Activated T-cell treated with anti-CD3 and anti-CD28 coated beads, Interleukin-2, amount 50 U/mL, for 48 hours (primary cell): ENCODE measurements at regions not wholly inside any gene's neighbourhood (a gene's known extent, or its start where the extent isn't known, plus 50 kb on each side); places are given as distances from the start of the nearest gene placed in this dataset.
A peak's percentile ranks its signal among the peaks of the same experiment; 100 is the strongest.

ENCODE experiments used
- DNase-seq, 2 experiments: peaks; one replicate each; pipeline ENCODE4 v3.0.0-alpha.2; 2020

DNA sequence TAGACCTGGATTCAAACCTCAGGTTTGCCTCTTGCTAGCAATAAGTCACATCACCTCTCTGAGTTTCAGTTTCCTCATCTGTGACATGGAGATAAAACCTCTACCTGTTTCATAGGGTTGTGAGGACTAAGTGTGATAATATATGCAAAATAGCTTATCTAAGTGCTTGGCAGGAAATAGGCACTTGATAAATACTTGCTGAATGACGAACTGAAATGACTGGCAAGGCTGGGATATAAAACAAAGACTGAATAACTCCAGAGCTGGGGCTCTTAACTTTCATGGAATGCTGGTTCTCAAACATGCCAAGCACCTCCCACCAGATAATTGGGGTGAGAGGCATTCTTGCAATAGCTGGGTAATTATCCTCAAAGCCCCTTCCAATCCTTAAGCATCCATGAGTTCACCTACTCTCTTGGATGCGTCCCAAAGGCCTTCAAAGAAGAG, 87.6 kb downstream of the ADRB2 start:
- no peak for DNase-seq

DNA sequence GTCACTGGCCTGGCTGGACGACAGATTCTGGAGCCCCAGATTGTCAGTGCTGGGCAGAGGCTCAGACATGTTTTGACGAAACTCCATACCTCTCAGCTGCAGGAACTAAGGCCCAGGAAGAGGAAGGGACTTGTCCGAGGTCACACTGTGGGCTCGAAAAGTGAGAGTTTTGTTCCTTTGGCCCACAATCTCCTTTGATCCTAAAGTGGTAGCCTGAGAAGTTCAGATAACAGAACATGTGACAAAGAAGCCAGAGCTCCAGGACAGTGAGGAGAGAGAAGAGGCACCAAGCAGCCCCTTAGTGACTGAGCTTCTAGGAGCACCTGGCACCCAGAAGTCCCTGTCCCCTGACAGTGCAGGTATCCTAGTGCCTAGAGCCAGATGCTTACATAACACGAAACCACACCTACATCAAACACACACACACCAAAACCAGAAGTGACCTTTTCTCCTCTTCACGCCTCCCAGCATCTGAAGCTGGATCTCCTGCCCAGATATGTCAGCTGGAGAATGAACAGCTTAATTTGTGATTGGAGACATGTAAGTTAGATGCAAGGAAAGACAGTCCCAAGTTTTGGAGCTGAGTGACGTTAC, 88.9 kb downstream of the ADRB2 start:
- DNase-seq, result no peak

DNA sequence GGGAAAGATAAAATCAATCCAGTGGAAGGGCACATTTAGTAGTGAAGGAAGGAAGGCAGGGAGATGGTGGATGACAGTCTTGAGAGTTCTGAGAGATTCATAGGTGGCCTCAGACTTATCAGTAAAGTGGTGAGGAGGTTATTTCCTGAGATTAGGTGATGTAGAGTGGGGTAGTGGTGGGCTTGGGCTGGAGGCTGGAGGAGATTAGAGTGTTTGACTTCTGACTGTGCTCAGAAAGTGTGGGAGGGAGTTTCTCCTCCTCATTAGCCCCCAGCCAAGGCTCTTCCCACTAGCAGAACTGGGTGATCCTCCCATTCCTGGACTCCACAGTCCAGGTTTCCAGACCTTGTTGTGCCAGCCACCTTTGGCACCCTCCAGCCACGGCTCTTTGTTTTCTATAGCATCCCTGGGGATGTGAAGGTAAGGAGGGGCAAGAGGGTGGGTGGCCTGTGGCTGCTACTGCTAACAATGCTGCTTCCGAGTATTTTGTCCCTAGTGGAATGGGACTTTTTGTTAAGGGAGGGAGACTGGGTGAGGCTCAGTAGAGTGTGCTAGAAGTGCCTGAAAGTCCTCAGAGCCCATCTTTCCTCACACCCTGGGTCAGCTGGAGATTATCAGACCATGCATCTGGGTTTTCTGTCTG, 94.4 kb downstream of the ADRB2 start:
- no peak for DNase-seq

DNA sequence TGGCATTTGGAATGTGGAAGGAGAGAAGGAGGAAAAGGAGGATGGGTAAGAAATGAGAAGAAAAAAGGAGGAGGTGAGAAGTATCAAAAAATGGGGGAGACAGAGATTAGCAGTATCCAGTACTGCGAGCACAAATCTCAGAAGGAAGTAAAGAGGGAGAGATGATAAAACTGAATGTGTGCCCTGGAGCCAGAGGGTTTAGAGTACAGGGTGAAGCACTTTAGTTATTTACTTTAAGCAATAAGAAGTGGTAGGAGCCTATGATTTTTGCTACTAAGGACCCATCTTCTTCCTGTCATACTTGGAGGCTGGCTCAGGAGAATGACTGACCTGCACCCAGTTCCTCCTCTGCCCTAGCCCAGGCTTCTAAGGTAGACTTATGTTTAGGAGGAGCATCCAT, 94.9 kb downstream of the ADRB2 start:
- DNase-seq, result no peak

DNA sequence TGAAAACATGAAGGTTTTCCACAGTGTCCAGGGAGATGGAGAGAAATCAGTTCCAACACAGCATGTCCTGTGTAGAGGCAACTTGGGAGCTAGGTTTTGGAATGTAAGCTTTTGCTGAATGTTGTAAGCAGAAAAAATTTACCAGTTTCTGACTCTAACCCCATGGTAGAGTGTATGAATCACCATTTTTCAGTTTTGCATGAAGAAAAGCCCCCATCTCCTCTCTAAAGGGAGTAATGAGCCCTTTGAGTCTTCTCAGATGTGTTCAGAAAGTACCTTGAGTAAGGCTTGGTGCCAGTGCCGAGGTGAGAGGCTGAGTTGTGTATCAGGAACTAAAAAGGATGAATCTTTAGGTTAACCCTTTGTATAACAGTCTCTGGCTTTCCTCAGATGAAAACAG, 96.2 kb downstream of the ADRB2 start:
- peak in 1 of 2 experiments; percentile 24 for DNase-seq

DNA sequence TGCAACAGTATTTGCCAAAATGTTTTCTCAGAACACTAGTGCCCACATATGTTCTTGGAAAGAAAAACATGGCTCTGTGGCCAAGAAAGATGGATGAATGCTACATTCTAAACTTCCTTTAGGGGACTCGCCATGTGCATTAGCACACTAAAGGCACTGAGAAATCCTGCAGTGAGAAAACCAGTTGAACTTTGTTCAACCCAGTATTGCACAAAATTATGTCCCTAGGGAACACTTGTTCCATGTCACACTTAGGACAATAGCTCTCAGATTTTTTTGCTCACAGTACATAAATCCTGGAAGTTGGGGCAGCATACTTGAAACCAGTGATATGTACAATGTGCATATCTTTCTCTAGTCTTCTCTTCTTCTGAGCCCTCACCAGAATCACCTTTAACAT, 96.6 kb downstream of the ADRB2 start:
- no peak for DNase-seq

DNA sequence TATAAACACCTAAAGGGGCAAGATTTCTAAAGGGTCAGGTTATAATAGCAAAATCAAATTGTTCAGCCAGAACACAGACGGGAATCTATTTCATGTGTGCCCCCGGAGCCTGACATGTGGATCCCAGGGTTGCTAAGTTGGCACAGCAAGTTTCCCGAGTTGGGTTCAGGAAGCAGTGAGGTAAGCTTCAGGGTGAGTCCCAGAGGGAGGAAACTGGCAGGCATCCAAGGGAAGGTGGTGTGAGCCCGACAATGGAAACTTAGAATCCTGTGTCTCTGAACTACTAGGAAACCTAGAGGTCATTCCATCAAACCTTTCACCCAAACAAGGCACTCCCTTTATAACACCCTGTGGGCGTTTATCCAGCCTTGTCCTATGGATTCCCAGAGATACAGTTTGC, 98.4 kb downstream of the ADRB2 start:
- no peak for DNase-seq

DNA sequence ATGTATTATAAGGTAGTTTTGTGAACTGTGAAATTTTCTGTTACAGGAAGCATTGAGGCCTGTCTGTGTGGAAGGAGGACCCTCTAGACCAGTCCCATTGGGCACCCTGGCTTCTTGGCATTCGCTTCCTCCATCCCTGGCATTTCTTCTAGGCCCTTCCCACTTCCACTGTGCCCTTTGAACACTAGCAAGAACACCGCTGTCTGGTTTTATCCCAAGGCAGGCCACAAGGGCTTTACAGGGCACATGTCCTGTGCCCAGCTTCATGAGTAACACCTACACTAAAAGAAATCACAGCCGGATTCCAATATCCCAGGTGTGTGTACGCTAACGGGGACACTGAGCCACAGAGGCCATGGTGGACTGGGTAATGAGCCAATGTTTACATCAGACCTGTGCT, 99.8 kb downstream of the ADRB2 start:
- no peak for DNase-seq

DNA sequence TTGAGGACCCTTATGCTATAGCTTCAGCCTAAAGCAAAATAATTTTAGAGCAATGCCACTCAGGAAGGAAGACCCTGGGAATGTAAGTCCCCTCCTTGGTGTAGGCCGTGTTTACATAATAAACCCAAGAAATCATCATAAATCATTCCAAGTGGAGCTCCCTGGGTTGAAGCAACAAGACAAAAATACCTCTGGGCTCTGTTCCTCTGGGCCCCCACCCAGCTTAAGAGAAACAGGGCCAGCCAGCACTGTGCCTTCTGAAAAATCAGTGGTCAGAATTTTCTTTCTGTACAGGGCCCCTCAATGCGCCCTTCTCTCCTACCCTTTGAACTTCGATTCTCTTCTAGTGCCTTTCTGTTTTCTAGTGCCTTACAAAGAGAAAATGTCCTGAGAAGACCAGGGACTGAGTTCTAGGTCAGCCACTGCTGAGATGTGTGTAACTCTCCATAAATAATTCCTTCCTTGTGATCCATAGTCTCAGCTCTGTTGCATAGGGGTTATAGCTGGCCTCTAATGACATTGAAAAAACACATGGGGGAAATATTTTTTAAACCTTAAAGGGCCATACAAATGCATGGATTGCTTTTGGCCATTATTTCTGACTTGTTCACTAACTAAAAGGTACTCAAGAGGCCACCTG, 101.0 kb downstream of the ADRB2 start:
- no peak for DNase-seq

DNA sequence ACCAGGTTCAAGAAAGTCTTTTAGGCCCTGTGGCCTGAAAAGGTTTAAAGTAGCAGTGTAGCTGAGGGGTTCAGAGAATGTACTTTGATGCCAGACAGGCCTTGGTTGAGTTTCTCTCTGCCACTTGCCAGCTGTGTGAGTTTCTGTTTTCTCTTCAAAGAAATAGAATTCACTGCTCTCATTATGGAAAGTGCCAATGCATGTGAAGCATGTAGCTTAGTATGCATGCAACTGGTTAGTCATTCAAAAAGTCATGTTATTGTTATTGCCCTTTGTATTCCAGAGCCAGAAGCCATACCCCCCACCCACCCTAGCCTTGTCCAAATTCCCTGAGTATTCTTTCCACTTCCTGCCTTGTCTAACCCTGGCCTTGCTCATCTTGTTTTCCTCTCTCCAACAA, 101.7 kb downstream of the ADRB2 start:
- no peak for DNase-seq

DNA sequence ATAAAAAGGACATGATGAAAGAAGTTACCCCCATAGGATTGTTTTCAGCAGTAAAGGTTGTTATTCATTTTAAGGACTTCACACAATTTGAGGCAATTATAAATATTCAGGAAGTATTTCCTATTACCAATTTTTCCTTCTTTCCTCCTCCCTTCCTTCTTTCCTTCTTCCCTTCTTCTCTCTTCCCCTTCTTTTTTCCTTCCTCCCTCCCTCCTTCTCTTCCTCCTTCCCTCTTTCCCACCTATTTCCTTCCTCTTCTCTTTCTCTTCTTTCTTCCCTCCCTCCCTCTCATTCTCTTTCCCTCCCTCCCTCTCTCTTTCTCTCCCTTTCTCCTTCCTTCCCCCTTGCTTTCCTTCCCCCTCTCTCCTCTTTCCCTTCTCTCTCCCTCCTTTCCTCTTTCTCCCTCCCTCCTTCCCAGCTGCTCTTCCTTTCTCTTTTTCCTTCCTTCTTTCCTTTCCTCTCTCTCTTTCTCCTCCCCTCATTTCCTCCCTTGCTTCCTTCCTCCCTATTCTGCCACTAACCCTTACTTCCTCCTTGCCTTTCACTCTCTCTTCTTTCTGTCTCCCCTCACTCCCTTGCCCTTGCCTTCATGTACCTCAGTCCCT, 105.1 kb downstream of the ADRB2 start:
- DNase-seq, result no peak

DNA sequence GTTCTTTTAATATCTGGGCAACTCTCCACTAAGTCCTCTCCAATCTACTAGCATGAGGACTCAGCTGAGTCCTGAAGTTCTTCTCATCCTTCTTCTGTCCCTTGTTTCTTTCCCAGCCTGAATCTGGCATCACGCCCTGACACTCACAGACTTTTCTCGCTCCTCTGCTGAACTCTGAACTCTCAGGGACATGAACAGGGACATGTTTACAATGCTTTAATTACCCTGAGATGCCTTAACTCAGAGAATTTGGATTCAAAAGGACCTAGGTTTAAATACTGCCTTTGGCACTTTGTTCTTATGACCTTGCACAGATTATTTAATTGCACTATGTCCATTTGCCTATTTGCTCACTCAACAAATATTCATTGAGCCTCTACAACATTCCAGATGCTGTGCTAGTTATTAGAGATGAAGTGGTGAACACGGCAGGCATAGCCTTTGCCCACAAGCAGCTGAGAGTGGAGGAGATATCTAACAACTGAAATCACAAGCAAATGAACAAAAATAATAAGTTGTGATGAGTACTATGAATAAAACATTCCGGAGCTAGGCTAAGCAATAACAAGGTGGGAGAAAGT, 106.0 kb downstream of the ADRB2 start:
- no peak for DNase-seq

DNA sequence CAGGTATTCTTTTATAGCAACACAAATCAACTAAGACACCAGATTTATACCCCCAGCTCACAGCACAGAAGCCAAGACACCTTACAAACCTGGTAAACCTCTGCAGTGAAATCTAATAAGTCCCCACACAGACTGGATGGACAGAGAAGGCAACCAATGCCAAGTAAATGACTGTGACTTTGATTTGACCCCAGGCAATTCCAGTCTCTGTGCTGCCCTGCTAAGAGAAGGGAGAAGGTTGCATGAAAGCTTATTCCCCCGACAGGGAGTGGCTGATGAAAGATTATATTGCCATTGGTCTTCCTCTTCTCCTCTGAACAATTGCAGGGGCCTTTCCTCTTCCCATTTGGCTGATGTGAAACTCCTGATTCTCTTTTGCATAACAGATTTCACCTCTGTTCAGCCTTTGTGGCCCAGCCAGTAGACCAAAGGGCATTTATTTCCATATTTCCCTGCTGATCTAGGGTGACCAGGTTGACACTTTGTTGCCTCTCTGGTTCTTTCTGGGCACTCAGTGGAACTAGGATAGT, 107.6 kb downstream of the ADRB2 start:
- DNase-seq, result no peak

DNA sequence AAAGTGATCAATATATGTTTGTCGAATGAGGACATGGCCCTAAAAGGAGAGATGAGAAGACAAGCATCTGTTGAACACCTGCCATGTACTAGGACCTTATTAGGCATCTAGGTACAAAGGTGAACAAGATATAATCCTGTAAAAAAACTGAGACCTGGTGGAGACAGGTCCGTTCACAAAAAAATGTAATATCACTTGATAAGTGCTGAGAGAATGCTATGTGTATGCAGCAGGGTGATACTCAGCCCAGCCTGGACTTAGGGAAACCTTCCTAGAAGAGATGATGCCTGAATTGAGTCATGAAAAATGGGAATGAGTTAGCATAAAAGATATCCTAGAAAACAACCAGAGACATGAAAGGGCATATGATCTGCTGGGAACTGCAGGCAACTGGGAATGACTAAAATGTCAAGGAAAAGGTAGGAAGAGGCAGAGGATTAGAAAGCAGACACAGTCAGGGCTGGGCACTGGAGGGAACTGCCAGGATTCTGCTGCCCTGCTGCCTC, 108.5 kb downstream of the ADRB2 start:
- DNase-seq, result no peak

DNA sequence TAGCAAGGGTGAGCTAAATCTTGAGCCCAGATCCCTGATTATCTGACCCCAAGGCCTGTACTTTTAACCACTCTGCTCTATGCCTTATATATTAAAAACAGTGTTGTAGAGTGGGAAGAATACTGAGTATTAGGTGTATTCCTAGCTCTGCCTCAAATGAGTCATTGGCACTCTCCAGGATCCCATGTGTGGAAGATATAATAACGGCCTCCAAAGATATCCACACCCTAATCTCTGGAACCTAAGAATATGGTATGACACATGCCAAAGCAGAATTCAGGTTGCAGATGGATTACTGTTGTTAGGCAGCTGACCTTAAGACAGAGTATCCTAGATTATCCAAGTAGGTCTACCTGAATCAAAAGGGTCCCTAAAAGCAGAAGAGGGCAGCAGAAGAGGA, 110.8 kb downstream of the ADRB2 start:
- DNase-seq, result no peak

DNA sequence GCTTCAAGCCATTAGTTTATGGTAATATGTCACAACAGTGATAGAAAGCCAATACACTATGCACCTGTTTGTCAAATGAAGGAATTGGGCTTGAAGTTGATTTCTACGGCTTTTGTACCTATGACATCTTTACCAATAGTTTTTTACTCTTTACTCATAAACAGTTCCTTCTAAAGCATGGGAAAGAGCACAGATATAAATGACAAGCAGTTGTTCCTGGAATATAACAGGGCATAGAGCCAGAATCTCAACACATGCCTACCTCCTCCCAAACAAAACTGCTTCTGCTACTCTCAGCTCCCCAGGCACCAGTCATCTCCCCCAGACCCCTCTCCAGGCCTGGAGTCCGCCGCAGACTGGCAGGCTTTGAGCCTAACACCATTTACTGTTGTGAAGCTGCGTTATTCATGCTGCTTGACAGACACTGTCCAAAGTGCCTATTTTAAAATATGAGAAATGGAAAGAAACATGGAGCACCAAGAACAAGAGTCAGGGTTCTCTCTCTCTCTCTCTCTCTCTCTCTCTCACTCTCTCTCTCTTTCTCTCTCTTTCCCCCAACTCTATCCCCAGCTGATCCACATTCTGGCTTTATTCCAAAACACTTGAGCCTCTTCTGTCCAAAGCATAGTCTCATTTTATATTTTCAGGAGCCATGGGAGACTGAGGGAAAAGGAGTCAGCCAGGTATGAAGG, 111.6 kb downstream of the ADRB2 start:
- no peak for DNase-seq

DNA sequence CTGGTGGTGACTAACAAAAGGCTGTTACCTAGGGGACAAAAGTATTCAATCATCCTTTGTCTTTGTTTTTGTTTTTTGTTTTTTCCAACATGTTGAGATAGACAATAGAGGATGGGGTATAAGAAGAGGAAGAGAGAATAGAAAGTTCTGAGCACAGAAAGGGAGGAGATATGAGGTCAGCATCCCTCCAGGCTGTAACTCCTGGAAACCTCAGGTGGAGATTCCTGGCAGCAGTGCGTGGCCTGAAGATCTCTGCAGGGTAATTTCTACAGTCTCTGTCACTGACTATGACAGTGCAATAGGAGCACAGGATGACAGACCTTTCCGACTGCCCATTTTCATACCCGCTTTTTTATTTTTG, 112.1 kb downstream of the ADRB2 start:
- no peak for DNase-seq

DNA sequence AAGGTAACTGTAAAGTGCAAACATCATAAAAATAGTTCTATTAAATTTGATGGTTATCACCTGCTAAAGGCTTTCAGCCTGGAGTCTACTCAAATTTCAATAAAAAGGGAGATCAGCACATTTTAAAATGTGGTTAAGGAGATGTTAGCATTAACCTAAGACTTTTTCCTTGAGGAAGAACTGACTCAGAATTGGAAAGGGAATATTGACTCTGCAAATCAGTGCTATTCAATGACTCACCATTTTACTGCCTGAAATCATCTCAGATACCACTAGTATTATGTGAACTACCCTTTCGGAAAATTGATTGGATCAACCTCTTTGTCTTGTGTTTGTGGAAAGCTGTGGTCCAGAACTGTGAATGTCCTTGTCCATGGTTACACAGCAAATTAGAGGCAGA, 113.3 kb downstream of the ADRB2 start:
- DNase-seq, result no peak

DNA sequence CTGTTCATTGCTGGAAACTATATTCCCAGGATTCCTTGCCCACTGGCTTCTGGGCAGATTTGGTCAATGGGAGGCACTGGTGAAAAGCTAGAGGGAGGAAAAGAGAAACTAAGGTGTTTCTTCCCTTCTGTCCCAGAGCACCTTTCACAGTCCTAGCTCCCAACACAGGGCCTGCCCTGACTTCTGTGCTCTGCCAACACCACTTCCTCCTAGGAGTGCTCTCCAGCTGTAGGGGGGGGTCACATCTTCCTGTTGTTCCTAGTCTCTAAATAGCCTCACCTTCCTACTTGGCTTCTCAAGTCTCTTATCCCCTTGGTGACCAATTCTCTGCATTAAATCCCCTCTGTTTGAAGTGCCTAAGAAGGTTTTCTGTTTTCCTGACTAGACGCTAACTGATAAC, 115.4 kb downstream of the ADRB2 start:
- no peak for DNase-seq

DNA sequence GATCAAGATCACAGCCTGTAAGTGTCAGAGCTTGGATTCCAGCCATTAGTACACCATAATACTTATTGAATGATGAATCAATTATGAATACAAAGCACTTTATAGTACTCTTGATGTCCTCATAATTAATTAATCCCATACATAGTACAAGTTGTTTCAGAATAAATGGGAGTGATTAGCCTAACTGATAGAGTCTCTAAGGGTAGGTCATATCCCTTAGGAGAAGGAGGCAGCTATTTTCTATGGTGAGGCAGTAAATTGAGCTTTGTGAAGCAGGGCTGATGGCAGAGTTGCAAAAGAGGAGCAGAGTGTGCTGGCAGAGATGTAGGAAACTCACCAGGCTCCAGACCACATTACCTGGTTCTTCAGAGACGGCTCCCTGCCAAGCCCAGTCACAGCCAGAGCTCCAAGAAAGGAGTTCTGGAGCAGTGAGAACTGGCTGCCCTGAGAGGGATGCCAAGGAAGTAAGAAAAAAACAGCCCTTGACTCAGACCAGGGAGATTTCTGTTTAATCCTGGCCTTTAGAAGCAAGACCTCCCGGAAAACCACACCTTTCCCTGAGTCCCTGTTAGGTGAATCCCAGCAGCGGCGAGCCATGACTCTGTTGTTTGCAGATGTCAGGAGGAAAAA, 112.9 kb downstream of the SH3TC2 start:
- DNase-seq, result no peak

DNA sequence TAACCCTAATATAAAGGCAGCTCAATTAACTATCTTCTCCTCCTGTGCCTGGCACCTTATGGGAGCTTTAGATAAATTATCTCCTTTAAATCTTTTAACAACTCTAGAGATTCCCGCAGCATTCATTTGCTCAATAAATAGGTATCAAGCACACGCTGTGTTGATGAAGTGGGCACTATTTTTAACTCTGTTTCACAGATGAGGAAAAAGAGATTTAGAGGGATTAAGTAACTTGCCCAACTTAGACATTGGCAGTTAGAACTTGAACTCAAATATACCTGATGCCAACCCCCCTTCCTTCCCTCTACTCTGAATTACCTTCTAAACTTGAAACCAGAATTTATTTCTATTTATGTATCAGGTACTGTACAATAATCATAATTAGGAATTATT, 112.4 kb downstream of the SH3TC2 start:
- DNase-seq, result no peak

DNA sequence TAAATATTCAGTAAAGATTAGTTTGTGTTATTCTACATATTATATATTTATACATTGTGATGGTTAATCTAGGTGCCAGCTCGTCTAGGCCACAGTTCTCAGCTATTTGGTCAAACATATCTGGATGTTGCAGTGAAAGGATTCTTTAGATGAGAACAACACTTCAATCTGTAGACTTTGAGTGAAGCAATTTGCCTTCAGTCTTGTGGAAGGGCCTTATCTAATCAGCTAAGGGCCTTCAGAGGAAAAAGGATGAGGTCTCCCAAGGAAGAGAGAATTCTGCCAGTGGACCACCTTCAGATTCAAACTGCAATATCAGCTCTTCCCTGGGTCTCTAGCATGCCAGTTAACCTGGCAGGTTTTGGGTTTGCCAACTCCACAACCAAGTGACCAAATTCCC, 112.0 kb downstream of the SH3TC2 start:
- DNase-seq, result no peak
